ENCODE measurements at regions not wholly inside any gene's neighbourhood (a gene's known extent, or its start where the extent isn't known, plus 50 kb on each side); places are given as distances from the start of the nearest gene placed in this dataset.

- DNase-seq (ENCODE audit: low read depth), result no peak
- TF ChIP-seq CTCF (conservative IDR thresholded peaks at IDR 0.05; ENCODE audit: low read length), result no peak
- no peak overlapping the region for H3K4me3 ChIP-seq (ENCODE audit: low read length)
Observed at GRCh38 chr4:162560073-162560472, 396.3 kb upstream of the FSTL5 start.

GRCh38 chr4:162557516-162558106, 393.8 kb upstream of the FSTL5 start:
- no peak overlapping the region for H3K4me3 ChIP-seq (ENCODE audit: low read length)
- TF ChIP-seq CTCF (conservative IDR thresholded peaks at IDR 0.05; ENCODE audit: low read length), result no peak
- DNase-seq (ENCODE audit: low read depth), result no peak

GRCh38 chr4:162535121-162535520, 371.3 kb upstream of the FSTL5 start:
- no peak for DNase-seq (ENCODE audit: low read depth)
- H3K4me3 ChIP-seq (ENCODE audit: low read length), result no peak overlapping the region
- no peak for TF ChIP-seq CTCF (conservative IDR thresholded peaks at IDR 0.05; ENCODE audit: low read length)

- DNase-seq (ENCODE audit: low read depth), result no peak
- no peak for TF ChIP-seq CTCF (conservative IDR thresholded peaks at IDR 0.05; ENCODE audit: low read length)
- H3K4me3 ChIP-seq (ENCODE audit: low read length), result no peak overlapping the region
Observed at GRCh38 chr4:162523171-162523570, 359.4 kb upstream of the FSTL5 start.

- no peak overlapping the region for H3K4me3 ChIP-seq (ENCODE audit: low read length)
- TF ChIP-seq CTCF (conservative IDR thresholded peaks at IDR 0.05; ENCODE audit: low read length), result no peak
- DNase-seq (ENCODE audit: low read depth), result no peak
Observed at GRCh38 chr4:162522724-162523123, 358.9 kb upstream of the FSTL5 start.

- DNase-seq (ENCODE audit: low read depth), result no peak
- TF ChIP-seq CTCF (conservative IDR thresholded peaks at IDR 0.05; ENCODE audit: low read length), result no peak
- no peak overlapping the region for H3K4me3 ChIP-seq (ENCODE audit: low read length)
Observed at GRCh38 chr4:162510937-162511336, 347.1 kb upstream of the FSTL5 start.

GRCh38 chr4:162510115-162510514, 346.3 kb upstream of the FSTL5 start:
- DNase-seq (ENCODE audit: low read depth), result no peak
- no peak for TF ChIP-seq CTCF (conservative IDR thresholded peaks at IDR 0.05; ENCODE audit: low read length)
- no peak overlapping the region for H3K4me3 ChIP-seq (ENCODE audit: low read length)
